GM18505 (cell line): ENCODE measurements at regions not wholly inside any gene's neighbourhood (a gene's known extent, or its start where the extent isn't known, plus 50 kb on each side); places are given as distances from the start of the nearest gene placed in this dataset.
"Not testable (repeated sequence)": the region's sequence is repeated elsewhere in the genome, so short reads cannot be mapped to it uniquely, and the experiment has no call there.

ENCODE experiments used
- ATAC-seq: cut with Tn5 transposase; IDR thresholded peaks from one replicate; pipeline ENCODE4 v1.9.1; 2021; ENCODE audit not compliant: unreplicated experiment
- POLR2A ChIP-seq: IDR thresholded peaks from 4 replicates; pipeline ENCODE4 v1.6.1; 2011; ENCODE audit warnings: borderline replicate concordance; ENCODE audit not compliant: insufficient read depth, insufficient read length; ENCODE audit errors: extremely low read depth

GRCh38 chr7:126119981-126120380, 1132.8 kb downstream of the GRM8 start:
- TF ChIP-seq POLR2A = no peak
- ATAC-seq = no peak

DNA sequence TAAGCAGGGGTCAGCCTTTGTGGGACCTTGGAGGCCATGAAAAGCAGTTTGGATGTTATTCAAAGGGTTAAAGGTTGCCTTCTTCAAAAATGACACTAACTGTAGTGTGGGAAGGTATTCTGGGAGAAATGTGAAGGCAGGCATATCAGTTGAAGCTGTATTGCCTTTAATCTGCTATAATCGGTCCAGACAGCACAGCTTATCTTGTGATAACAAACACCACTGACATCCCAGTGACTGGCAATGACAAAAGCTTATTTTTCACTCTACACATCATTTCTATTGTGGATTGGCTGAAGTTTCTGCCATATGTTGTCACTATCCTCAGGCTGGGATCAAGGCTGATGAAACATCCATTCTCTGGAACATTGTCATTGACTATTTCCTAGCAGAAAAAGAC, 1149.2 kb downstream of the GRM8 start:
- ATAC-seq = no peak
- no peak for TF ChIP-seq POLR2A

- no peak for ATAC-seq
- no peak for TF ChIP-seq POLR2A
Observed at GRCh38 chr7:126083014-126083413, 1153.4 kb upstream of the POT1 start.

DNA sequence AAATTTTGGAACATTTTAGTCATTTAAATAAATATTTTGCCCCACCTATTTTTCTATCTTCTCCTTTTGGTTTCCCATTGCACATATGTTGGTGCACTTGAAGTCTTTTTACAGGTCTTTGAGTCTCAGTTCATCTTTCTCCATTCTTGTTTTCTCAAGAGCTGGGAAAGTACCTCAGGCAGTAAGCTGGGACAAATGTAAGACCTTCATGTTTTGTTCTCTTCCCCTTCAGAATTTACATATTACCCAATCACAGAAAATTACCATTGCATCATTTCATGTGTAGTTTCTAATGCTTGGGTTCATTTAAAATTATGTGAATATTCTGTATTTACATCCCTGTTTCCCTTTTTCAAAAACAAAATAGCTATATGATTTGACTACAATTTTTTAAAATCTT, 1150.0 kb upstream of the POT1 start:
- no peak for TF ChIP-seq POLR2A
- peak; percentile 48 for ATAC-seq

DNA sequence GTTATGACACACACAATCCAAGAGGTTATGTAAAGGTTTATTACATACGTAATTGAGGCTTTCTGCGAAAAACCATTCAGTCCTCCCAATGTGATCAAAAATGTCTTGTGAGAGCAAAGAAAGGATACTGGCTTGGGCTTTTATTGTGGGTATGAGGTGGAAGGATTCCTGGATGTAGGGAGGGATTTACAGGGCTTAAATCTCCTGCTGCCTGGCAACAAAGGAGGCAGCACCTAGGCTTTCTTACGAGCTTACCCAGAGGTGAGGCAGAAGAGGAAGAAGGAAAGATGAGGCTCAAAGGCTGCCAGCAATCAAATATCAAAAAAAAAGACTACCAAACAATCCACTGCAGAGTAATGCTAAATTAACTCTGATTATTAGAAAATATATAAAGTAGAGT, 1149.5 kb upstream of the POT1 start:
- ATAC-seq = no peak

DNA sequence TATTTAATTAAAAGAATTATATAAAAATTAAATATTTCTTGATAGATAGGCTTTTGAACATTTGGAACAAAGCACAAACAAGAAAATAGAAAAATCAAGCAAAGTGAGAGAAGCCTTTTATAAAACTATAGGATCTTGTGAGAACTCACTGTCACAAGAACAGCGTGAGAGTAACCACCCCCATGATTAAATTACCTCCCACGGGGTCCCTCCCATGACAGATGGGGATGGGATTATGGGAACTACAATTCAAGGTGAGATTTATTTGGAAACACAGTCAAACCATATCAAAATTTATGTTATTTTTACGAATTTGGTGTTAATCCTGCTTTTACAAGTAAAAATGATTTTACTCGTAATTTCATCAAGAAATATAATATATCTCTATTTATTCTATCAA, 1136.1 kb upstream of the POT1 start:
- TF ChIP-seq POLR2A = no peak
- ATAC-seq = no peak

More for the DNA sequence above, 1149.5 kb upstream of the POT1 start:
- TF ChIP-seq POLR2A = no peak

DNA sequence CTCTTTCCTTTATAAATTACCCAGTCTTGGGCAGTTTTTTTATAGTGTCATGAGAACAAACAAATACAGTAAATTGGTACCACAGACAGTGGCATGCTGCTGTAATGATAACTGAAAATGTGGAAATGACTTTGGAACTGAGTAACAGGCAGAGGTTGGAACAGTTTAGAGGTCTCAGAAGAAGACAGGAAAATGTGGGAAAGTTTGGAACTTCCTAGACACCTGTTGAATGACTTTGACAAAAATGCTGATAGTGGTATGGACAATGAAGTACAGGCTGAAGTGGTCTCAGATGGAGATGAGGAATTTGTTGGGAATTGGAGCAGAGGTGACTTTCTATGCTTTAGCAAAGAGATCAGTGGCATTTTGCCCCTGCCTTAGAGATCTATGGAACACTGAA, 1128.4 kb upstream of the POT1 start:
- ATAC-seq = no peak
- no peak for TF ChIP-seq POLR2A

- ATAC-seq = not testable (repeated sequence)
Observed at GRCh38 chr7:126056613-126057012, 1127.0 kb upstream of the POT1 start.

DNA sequence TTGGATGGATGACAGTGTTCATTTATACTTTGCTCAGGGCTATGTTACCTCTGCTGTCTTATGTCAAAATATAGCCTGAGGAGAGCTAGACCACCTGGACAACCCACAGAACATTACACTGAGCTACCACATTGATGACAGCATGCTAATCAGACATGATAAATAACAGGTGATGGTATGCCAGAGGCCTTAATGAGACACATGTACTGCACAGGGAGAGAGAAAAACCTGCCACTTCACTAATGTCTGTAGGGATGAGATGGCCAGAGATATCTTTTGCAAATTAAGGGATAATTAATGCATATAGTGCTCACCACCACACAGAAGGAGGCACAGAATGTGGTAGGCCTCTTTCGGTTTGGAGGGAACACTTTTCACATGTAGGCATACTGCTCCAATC, 1122.6 kb upstream of the POT1 start:
- no peak for ATAC-seq
- no peak for TF ChIP-seq POLR2A

DNA sequence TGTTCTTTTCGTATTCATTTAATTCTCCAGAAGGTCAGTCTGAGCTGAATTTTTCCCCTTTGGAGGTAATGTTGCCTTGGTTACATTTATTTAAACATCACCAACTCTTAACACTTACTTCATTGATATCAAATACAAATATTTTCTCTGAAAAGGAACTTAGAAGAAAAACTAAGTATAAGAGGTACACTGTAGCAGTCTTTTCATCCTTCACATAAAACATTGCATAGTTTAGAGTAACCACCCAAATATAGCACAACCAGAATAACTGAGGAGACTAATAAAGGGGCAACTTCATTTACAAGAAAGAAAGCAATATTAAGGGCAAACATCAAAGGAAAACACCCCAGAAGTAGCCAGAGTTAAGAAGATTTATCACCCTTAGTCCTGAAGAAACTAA, 1115.0 kb upstream of the POT1 start:
- no peak for ATAC-seq
- no peak for TF ChIP-seq POLR2A

GRCh38 chr7:126041472-126041871, 1111.8 kb upstream of the POT1 start:
- no peak for TF ChIP-seq POLR2A
- ATAC-seq = no peak

DNA sequence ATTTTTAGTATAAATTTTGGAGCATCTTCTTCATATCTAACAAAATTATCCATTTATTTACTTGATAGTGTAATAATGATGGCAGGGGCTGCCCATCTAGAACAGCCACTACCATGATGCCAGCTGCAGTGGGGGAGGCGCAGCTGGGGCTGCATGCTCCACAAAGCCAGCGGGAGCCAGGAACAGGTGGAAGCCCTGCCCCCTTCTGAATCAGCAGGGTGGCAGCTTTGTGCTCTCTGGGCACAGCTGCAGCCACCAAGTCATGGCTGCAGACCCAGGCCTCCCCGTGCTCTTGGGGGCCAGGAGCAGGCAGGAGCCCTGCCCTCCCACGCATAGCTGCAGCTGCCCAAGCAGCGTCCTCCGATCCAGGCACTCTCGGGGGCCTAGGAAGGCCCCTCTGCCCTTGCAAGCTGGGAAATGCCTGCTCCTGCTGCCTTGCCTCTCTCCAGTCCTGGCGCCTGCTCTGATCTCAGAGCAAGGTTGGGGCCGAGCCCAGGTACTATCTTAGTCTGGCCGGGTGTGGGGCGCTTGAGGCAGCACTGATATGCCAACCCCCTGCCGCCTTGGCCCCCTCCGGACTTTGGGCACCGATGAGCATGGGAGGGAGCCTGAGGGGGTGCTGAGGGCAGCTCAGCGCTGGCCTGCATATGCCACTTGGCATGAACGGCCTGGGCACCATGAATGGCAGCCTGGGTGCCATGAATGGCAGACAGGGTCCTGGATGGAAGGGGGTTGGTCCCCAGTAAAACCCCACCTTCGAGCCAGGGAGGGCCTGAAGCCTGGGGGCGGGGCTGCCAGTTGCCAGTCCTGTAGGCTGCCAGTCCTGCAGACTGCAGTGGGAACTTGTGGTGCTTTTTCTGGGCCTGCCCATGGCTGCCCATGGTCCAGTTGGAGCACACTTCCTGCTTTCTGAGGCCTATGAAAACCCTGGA, 1110.8 kb upstream of the POT1 start:
- no peak for ATAC-seq

DNA sequence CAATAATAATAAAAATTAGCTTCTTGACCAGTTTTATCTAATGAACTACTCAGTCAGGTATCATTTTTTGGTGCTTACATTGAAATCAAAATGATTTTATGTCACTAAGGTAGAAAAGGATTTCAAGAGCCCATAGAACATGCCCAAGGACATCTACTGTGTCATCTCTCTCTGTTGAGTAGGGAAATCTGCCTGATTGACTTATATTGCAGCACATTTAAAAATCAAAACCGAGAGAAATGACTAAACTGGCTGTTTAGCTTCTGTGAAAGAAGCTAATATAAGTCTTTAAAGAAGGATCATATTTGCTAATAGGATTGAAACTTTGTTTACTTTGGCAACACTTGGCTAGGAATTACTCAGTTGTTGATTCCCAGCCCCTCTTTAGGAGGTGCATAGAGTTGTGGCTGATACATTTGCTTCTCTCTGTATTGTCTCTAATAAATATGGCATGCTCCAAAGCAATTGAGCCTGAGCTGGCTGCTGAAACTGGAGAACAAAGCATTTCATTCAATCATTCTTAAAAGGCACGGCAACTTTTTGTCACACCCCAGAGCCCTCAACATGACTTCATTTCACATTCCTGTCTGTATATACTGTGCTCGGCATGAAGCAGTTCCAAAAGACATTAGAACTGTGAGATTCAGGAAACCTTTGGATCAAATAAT, 1096.9 kb upstream of the POT1 start:
- TF ChIP-seq POLR2A = no peak
- no peak for ATAC-seq

More for the DNA sequence above, 1110.8 kb upstream of the POT1 start:
- TF ChIP-seq POLR2A = no peak

- no peak for TF ChIP-seq POLR2A
- ATAC-seq = no peak
Observed at GRCh38 chr7:126022452-126022851, 1092.8 kb upstream of the POT1 start.
